Gastrocnemius medialis (tissue), 4 donors: ENCODE measurements at regions not wholly inside any gene's neighbourhood (a gene's known extent, or its start where the extent isn't known, plus 50 kb on each side); places are given as distances from the start of the nearest gene placed in this dataset.

ENCODE experiments used
- ATAC-seq, 2 donors: fragments of 150-250 bp; one replicate each; pipeline ENCODE4 v1.9.1; 2016
- DNase-seq, 2 donors: peaks; one replicate each; pipeline ENCODE4 v3.0.0-alpha.2; 2019
- H3K27ac ChIP-seq, 4 donors: fragments of 200-600 bp; sonication (generic); 1 replicate in 1 of 4; 2 replicates in 3 of 4; pipeline ENCODE4 v1.5.1; 2016 to 2018; ENCODE audit warnings: mild to moderate bottlenecking in 2 of 4, moderate library complexity in 1 of 4
- H3K27me3 ChIP-seq, 3 donors: fragments of 200-600 bp; sonication (generic) in 2 of 3; 1 replicate in 1 of 3; 2 replicates in 2 of 3; pipeline versions ENCODE4 v1.5.1 to v1.6.0; 2016 to 2019; ENCODE audit warnings: mild to moderate bottlenecking in 1 of 3, moderate library complexity in 1 of 3
- H3K36me3 ChIP-seq, 2 donors: fragments of 200-600 bp; sonication (generic) in 1 of 2; one replicate each; pipeline ENCODE4 v1.5.1; 2017 to 2018
- H3K4me1 ChIP-seq, 2 donors: fragments of 200-600 bp; sonication (generic) in 1 of 2; one replicate each; pipeline ENCODE4 v1.5.1; 2016 to 2017; ENCODE audit warnings: mild to moderate bottlenecking in 2 of 2
- H3K4me3 ChIP-seq, 4 donors: fragments of 200-600 bp; sonication (generic) in 3 of 4; 1 replicate in 1 of 4; 2 replicates in 3 of 4; pipeline ENCODE4 v1.5.1; 2016 to 2019; ENCODE audit warnings: mild to moderate bottlenecking in 2 of 4
- H3K9me3 ChIP-seq, 3 donors: fragments of 200-600 bp; sonication (generic) in 2 of 3; 1 replicate in 1 of 3; 2 replicates in 2 of 3; pipeline ENCODE4 v1.5.1; 2016 to 2019
- POLR2A ChIP-seq, 2 donors: fragments of 450-650 bp; IDR thresholded peaks; one replicate each; pipeline ENCODE4 v1.6.1; 2017; ENCODE audit warnings: antibody characterized with exemption in 2 of 2, mild to moderate bottlenecking in 2 of 2, moderate library complexity in 2 of 2
- in situ Hi-C, 4 donors: fragments of 200-750 bp; cut with MboI; loops; one replicate each; pipeline versions ENCODE4 v1.15.0 to v1.8.0; 2017; ENCODE audit warnings: low sequenced_read_pairs in 4 of 4
- intact Hi-C: fragments of 100-400 bp; cut with DNase I; formaldehyde crosslinking; loops from one replicate; pipeline ENCODE4 v1.15.1; 2023; ENCODE audit warnings: low total_unique reads
- TF ChIP-seq, protein P1 (sequence below), 5 experiments: fragments of 450-650 bp in 3 of 5; fragments of 200-600 bp in 2 of 5; sonication (generic) in 2 of 5; IDR thresholded peaks in 4 of 5; conservative IDR thresholded peaks in 1 of 5; 1 replicate in 4 of 5; 2 replicates in 1 of 5; pipeline ENCODE4 v1.5.1; 2016 to 2019; ENCODE audit warnings: antibody characterized with exemption in 5 of 5, mild to moderate bottlenecking in 3 of 5, moderate library complexity in 3 of 5

DNA sequence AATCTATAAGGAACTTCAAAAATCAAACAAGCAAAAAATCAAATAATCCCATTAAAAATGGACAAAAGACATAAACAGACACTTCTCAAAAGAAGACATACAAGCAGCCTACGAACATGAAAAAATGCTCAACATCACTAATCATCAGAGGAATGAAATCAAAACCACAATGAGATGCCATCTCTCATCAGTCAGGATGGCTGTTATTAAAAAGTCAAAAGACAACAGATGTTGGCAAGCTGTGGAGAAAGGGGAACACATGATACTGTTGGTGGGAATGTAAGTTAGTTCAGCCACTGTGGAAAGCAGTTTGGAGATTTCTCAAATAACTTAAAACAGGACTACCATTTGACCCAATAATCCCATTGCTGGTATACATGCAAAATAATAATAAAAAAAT lies 226.4 kb downstream of the S1PR1 start:
- intact Hi-C loops (no loop called here), in situ Hi-C loops (loop anchor here in 1 of 4 donors (5.0 kb wide), 1 partner anchor 51 kb away; no protein-coding TSS in a partner anchor)
- ATAC-seq (no peak), DNase-seq (no peak)
- no peaks in the 10 kb centered on the region for H3K4me1 ChIP-seq
- H3K36me3 ChIP-seq, result no peaks in the 10 kb centered on the region
- TF ChIP-seq POLR2A (IDR thresholded peaks at IDR 0.05), result no peak
- TF ChIP-seq, protein P1, sequence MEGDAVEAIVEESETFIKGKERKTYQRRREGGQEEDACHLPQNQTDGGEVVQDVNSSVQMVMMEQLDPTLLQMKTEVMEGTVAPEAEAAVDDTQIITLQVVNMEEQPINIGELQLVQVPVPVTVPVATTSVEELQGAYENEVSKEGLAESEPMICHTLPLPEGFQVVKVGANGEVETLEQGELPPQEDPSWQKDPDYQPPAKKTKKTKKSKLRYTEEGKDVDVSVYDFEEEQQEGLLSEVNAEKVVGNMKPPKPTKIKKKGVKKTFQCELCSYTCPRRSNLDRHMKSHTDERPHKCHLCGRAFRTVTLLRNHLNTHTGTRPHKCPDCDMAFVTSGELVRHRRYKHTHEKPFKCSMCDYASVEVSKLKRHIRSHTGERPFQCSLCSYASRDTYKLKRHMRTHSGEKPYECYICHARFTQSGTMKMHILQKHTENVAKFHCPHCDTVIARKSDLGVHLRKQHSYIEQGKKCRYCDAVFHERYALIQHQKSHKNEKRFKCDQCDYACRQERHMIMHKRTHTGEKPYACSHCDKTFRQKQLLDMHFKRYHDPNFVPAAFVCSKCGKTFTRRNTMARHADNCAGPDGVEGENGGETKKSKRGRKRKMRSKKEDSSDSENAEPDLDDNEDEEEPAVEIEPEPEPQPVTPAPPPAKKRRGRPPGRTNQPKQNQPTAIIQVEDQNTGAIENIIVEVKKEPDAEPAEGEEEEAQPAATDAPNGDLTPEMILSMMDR (IDR thresholded peaks at IDR 0.05 in 4 of 5, conservative IDR thresholded peaks at IDR 0.05 in 1 of 5), result no peak
- H3K9me3 ChIP-seq, result no peaks in the 10 kb centered on the region
- H3K27me3 ChIP-seq, result no peaks in the 10 kb centered on the region
- H3K4me3 ChIP-seq, result no peak overlapping the region
- H3K27ac ChIP-seq, result no peak overlapping the region

DNA sequence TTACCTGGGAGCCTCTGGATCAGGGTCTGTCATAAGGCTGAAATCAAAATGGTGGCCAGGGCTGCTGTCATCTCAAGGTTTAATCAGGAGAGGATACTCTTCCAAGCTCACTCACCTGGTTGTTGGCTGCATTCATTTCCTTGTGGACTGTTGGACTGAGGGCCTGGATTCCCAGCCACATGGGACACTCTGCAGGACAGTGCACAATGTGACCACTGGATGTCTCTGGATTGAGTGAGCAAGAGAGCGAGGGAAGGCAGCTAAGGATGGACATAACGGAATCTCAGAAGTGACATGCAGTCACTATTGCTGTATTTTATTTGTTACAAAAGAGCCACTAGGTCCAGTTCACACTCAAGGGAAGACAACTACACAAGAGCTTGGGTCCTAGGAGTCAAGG lies 229.1 kb downstream of the S1PR1 start:
- in situ Hi-C loops, result no loop called here
- DNase-seq, result no peak

DNA sequence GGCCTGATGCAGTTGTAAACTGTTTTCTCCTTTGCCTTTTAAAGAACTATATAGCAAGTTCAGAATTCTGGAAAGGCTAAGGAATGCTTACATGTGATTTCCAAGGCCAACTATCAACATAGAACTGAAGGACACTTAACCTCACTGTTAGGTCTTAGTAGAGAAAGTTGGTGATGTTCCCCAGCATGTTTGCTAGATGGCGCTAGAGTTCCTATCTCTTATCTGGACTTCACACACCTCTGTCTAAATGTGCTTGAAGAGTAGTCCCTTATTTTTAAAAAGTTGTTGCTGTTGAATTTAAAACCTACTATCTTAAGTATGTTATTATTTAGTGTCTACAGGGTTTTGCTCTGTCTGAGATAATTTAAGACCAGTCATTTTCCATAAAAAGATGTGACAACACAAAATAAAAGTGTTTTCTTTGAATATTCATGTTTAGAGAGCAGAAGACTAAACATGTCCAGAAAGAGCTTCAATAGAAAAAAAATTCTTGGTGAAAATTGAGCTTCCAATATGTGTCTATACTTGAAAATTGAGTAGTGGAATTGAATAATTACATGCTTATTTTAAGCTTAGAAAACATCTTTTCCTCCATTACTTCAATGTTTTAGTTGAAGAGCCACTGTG lies 237.3 kb downstream of the S1PR1 start:
- TF ChIP-seq POLR2A (IDR thresholded peaks at IDR 0.05), result no peak
- TF ChIP-seq, protein P1 (IDR thresholded peaks at IDR 0.05 in 4 of 5, conservative IDR thresholded peaks at IDR 0.05 in 1 of 5), result no peak
- no peak overlapping the region for H3K27ac ChIP-seq
- no peak overlapping the region for H3K4me3 ChIP-seq
- no peaks in the 10 kb centered on the region for H3K9me3 ChIP-seq
- no peaks in the 10 kb centered on the region for H3K27me3 ChIP-seq
- ATAC-seq (no peak), DNase-seq (no peak)
- intact Hi-C loops, result no loop called here
- no peaks in the 10 kb centered on the region for H3K36me3 ChIP-seq
- H3K4me1 ChIP-seq, result no peaks in the 10 kb centered on the region
- in situ Hi-C loops, result no loop called here

More for the DNA sequence above, 229.1 kb downstream of the S1PR1 start:
- Histone ChIP-seq H3K27ac (no peak overlapping the region), H3K27me3 (no peaks in the 10 kb centered on the region), H3K4me3 (no peak overlapping the region), H3K36me3 (no peaks in the 10 kb centered on the region), H3K4me1 (no peaks in the 10 kb centered on the region), H3K9me3 (no peaks in the 10 kb centered on the region)
- intact Hi-C loops, result no loop called here
- no peak for ATAC-seq
- TF ChIP-seq, protein P1 (IDR thresholded peaks at IDR 0.05 in 4 of 5, conservative IDR thresholded peaks at IDR 0.05 in 1 of 5), result no peak
- TF ChIP-seq POLR2A (IDR thresholded peaks at IDR 0.05), result no peak

DNA sequence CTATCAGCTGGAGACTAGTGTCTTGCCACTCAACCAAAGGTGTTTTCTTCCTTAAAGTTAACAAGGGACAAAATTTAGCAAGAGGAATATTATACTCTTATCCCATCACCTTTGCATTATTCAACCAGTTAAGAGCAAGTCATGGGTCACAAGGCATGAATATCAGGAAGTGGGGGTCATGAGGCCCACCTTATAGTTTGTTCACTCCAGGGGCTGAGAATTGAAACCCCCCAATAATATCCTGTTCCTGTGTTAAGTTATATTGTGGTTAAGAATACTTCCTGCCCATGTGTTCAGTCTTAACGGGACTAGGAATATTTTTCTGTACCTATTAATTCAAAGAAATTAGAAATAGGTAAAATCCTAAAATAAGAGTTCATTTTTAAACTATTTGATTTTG lies 239.7 kb downstream of the S1PR1 start:
- TF ChIP-seq, protein P1 (IDR thresholded peaks at IDR 0.05 in 4 of 5, conservative IDR thresholded peaks at IDR 0.05 in 1 of 5), result no peak
- TF ChIP-seq POLR2A (IDR thresholded peaks at IDR 0.05), result no peak
- no peaks in the 10 kb centered on the region for H3K27me3 ChIP-seq
- in situ Hi-C loops, result no loop called here
- H3K36me3 ChIP-seq, result no peaks in the 10 kb centered on the region
- DNase-seq (no peak), ATAC-seq (no peak)
- H3K4me1 ChIP-seq, result no peaks in the 10 kb centered on the region
- intact Hi-C loops, result no loop called here
- H3K9me3 ChIP-seq, result no peaks in the 10 kb centered on the region
- no peak overlapping the region for H3K4me3 ChIP-seq
- H3K27ac ChIP-seq, result no peak overlapping the region

DNA sequence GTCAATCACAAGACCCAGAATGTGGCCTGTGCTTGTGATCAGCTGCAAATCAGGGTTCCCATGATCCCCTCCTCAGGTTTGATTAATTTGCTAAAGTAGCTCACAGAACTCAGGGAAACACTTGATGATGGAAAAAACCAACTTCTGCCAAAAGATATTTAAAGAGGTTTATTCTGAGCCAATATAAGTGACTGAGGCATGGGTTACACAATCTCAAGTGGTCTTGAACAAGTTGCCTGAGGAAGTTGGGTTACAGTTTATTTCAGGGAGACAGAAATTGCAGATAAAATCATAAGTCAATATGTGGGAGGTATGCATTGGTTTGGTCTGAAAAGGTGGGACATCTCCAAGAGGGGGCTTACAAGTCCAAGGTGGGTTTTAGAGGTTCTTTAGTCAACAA lies 243.1 kb downstream of the S1PR1 start:
- no peaks in the 10 kb centered on the region for H3K9me3 ChIP-seq
- H3K27ac ChIP-seq, result no peak overlapping the region
- no peaks in the 10 kb centered on the region for H3K27me3 ChIP-seq
- intact Hi-C loops (no loop called here), in situ Hi-C loops (no loop called here)
- DNase-seq (no peak), ATAC-seq (no peak)
- no peak overlapping the region for H3K4me3 ChIP-seq
- H3K36me3 ChIP-seq, result no peaks in the 10 kb centered on the region
- no peaks in the 10 kb centered on the region for H3K4me1 ChIP-seq
- TF ChIP-seq, protein P1 (IDR thresholded peaks at IDR 0.05 in 4 of 5, conservative IDR thresholded peaks at IDR 0.05 in 1 of 5), result no peak
- TF ChIP-seq POLR2A (IDR thresholded peaks at IDR 0.05), result no peak
